ENCODE measurements at regions not wholly inside any gene's neighbourhood (a gene's known extent, or its start where the extent isn't known, plus 50 kb on each side); places are given as distances from the start of the nearest gene placed in this dataset.
A peak's percentile ranks its signal among the peaks of the same experiment; 100 is the strongest.

DNA sequence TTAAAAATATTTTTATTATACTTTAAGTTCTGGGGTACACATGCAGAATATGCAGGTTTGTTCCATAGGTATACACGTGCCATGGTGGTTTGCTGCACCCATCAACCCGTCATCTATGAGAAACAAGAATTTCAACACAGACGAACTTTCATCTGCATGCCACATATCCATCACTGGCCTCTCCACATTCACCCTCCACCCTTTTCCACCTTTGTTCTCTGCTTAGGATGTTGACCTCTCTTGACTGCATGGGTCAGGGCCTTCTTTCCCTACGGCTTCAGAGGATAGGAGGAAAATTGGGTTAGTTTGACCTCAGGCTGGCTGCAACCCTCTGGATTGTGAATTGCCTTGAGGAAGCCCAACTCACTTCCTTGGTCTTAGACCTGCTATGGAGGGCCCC, 260.9 kb downstream of the MREG start:
- Histone ChIP-seq H2AFZ (ENCODE audit: low read length) (no peak overlapping the region), H3K79me2 (ENCODE audit: insufficient read depth, low read length) (no peaks in the 10 kb centered on the region), H4K20me1 (ENCODE audit: insufficient read depth, low read length) (no peaks in the 10 kb centered on the region), H3K27ac (ENCODE audit: low read depth, low read length) (no peak overlapping the region), H3K4me3 (ENCODE audit: insufficient read depth, low read length) (no peak overlapping the region), H3K4me2 (ENCODE audit: insufficient read depth, low read length) (no peak overlapping the region), H3K9me3 (ENCODE audit: low read depth, low read length) (no peaks in the 10 kb centered on the region), H3K27me3 (ENCODE audit: insufficient read depth, low read length) (no peaks in the 10 kb centered on the region), H3K4me1 (ENCODE audit: insufficient read depth, low read length) (peaks cover 55% of the 10 kb centered on the region), H3K36me3 (ENCODE audit: insufficient read depth, low read length) (no peaks in the 10 kb centered on the region)
- no peak for TF ChIP-seq CTCF (IDR thresholded peaks at IDR 0.05; ENCODE audit: extremely low read depth, low read depth, low read length)
- no peak for DNase-seq (ENCODE audit: insufficient read length, low spot score, missing footprints)

DNA sequence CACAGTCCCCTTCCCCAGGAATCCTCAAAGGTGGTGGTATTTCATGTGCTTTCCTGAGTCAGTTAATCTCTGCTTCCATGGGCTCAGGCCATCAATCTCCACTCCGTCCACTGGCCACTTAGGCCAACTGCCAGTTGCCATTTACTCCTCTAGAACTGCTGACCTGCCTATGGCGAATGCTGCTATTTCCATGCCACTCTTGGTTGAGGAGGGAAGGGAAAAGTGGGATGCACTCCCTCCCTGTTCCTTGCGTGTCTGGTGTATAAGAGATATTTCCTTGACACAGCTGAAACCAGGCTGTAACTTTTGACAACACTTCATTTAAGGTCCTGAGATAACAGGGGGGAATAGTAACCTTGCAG, 261.5 kb downstream of the MREG start:
- H3K4me2 ChIP-seq (ENCODE audit: insufficient read depth, low read length), result peak overlapping the region; percentile 5
- no peak for DNase-seq (ENCODE audit: insufficient read length, low spot score, missing footprints)
- no peaks in the 10 kb centered on the region for H3K36me3 ChIP-seq (ENCODE audit: insufficient read depth, low read length)
- H3K27ac ChIP-seq (ENCODE audit: low read depth, low read length), result peak overlapping the region; percentile 81
- no peaks in the 10 kb centered on the region for H3K9me3 ChIP-seq (ENCODE audit: low read depth, low read length)
- H3K4me1 ChIP-seq (ENCODE audit: insufficient read depth, low read length), result peaks cover 61% of the 10 kb centered on the region
- no peaks in the 10 kb centered on the region for H4K20me1 ChIP-seq (ENCODE audit: insufficient read depth, low read length)
- no peak overlapping the region for H2AFZ ChIP-seq (ENCODE audit: low read length)
- H3K27me3 ChIP-seq (ENCODE audit: insufficient read depth, low read length), result no peaks in the 10 kb centered on the region
- TF ChIP-seq CTCF (IDR thresholded peaks at IDR 0.05; ENCODE audit: extremely low read depth, low read depth, low read length), result no peak
- H3K79me2 ChIP-seq (ENCODE audit: insufficient read depth, low read length), result no peaks in the 10 kb centered on the region
- no peak overlapping the region for H3K4me3 ChIP-seq (ENCODE audit: insufficient read depth, low read length)

- H3K4me1 ChIP-seq (ENCODE audit: insufficient read depth, low read length), result peaks cover 62% of the 10 kb centered on the region
- no peaks in the 10 kb centered on the region for H3K79me2 ChIP-seq (ENCODE audit: insufficient read depth, low read length)
- no peak for TF ChIP-seq CTCF (IDR thresholded peaks at IDR 0.05; ENCODE audit: extremely low read depth, low read depth, low read length)
- H3K4me3 ChIP-seq (ENCODE audit: insufficient read depth, low read length), result no peak overlapping the region
- H3K4me2 ChIP-seq (ENCODE audit: insufficient read depth, low read length), result peak overlapping the region; percentile 10
- H3K9me3 ChIP-seq (ENCODE audit: low read depth, low read length), result no peaks in the 10 kb centered on the region
- H3K27me3 ChIP-seq (ENCODE audit: insufficient read depth, low read length), result no peaks in the 10 kb centered on the region
- peak; percentile 83 for DNase-seq (ENCODE audit: insufficient read length, low spot score, missing footprints)
- no peaks in the 10 kb centered on the region for H4K20me1 ChIP-seq (ENCODE audit: insufficient read depth, low read length)
- no peak overlapping the region for H2AFZ ChIP-seq (ENCODE audit: low read length)
- H3K27ac ChIP-seq (ENCODE audit: low read depth, low read length), result peak overlapping the region; percentile 81
- no peaks in the 10 kb centered on the region for H3K36me3 ChIP-seq (ENCODE audit: insufficient read depth, low read length)
Measured at GRCh38 chr2:215751200-215751910, 262.0 kb downstream of the MREG start.

DNA sequence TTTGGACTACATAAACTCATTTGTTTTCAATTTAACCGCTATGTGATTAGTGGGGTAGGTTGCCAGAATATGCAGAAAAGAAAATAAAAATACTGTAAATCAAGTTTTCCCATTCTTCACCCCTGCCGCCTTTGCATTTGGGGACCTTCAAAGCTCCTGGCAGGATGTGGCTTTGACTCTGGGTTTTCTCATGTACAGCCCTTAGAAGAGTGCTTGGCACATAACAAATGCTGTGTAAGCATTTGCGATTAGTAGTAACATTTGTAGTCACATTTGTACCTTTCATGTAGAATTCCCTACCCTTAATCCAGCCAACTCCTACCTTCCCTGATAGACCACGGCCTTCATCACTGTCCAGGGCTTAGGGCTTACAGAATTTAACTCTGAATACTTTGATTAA, 262.6 kb downstream of the MREG start:
- H3K4me2 ChIP-seq (ENCODE audit: insufficient read depth, low read length), result peak overlapping the region; percentile 10

More for the DNA sequence above, 262.6 kb downstream of the MREG start:
- TF ChIP-seq CTCF (IDR thresholded peaks at IDR 0.05; ENCODE audit: extremely low read depth, low read depth, low read length), result no peak
- Histone ChIP-seq H3K4me3 (ENCODE audit: insufficient read depth, low read length) (no peak overlapping the region), H3K79me2 (ENCODE audit: insufficient read depth, low read length) (no peaks in the 10 kb centered on the region), H3K27ac (ENCODE audit: low read depth, low read length) (peak overlapping the region; percentile 81), H3K4me1 (ENCODE audit: insufficient read depth, low read length) (peaks cover 57% of the 10 kb centered on the region), H3K36me3 (ENCODE audit: insufficient read depth, low read length) (no peaks in the 10 kb centered on the region), H4K20me1 (ENCODE audit: insufficient read depth, low read length) (no peaks in the 10 kb centered on the region), H3K9me3 (ENCODE audit: low read depth, low read length) (no peaks in the 10 kb centered on the region), H2AFZ (ENCODE audit: low read length) (no peak overlapping the region), H3K27me3 (ENCODE audit: insufficient read depth, low read length) (no peaks in the 10 kb centered on the region)
- DNase-seq (ENCODE audit: insufficient read length, low spot score, missing footprints), result no peak

Measured in osteoblast (primary cell).